Activated CD4-positive, alpha-beta memory T cell treated with anti-CD3 and anti-CD28 coated beads, Interleukin-2, amount 10 ng/mL, durations not matched to agents 7 days and 5 days (primary cell): ENCODE measurements at regions not wholly inside any gene's neighbourhood (a gene's known extent, or its start where the extent isn't known, plus 50 kb on each side); places are given as distances from the start of the nearest gene placed in this dataset.
"Not testable (repeated sequence)": the region's sequence is repeated elsewhere in the genome, so short reads cannot be mapped to it uniquely, and the experiment has no call there.

ENCODE experiments used
- CTCF ChIA-PET: fragments of 350-600 bp; sonication (Branson Sonifier 250); formaldehyde crosslinking; loops from one replicate; lab custom pipeline; 2021; ENCODE audit warnings: antibody characterized with exemption, inconsistent platforms; lab: Charles Lee
- POLR2A ChIA-PET: fragments of 350-600 bp; sonication (Branson Sonifier 250); formaldehyde crosslinking; loops from one replicate; lab custom pipeline; 2021; ENCODE audit warnings: antibody characterized with exemption; lab: Charles Lee
- DNase-seq: peaks from one replicate; pipeline ENCODE4 v3.0.0-alpha.2; 2020
- H3K27ac Mint-ChIP-seq: one replicate; pipeline ENCODE4 v1.8.0; 2021; ENCODE audit warnings: mild to moderate bottlenecking, mixed read lengths
- H3K27me3 Mint-ChIP-seq: one replicate; pipeline ENCODE4 v1.8.0; 2021; ENCODE audit warnings: mixed read lengths
- H3K36me3 Mint-ChIP-seq: one replicate; pipeline ENCODE4 v1.8.0; 2021; ENCODE audit warnings: low read depth, mixed read lengths
- H3K4me1 Mint-ChIP-seq: one replicate; pipeline ENCODE4 v1.8.0; 2021; ENCODE audit warnings: mixed read lengths
- H3K4me3 Mint-ChIP-seq: one replicate; pipeline ENCODE4 v1.8.0; 2021; ENCODE audit warnings: mild to moderate bottlenecking, mixed read lengths
- H3K9me3 Mint-ChIP-seq: one replicate; pipeline ENCODE4 v1.8.0; 2021; ENCODE audit warnings: mixed read lengths

GRCh38 chr5:6110441-6111005, 267.8 kb downstream of the MED10 start:
- ChIA-PET POLR2A (no interaction called here), CTCF (no interaction called here)
- Mint-ChIP-seq H3K9me3 (no peaks in the 10 kb centered on the region), H3K27ac (no peak overlapping the region), H3K36me3 (no peaks in the 10 kb centered on the region), H3K4me3 (no peak overlapping the region), H3K4me1 (no peaks in the 10 kb centered on the region), H3K27me3 (no peaks in the 10 kb centered on the region)
- DNase-seq: no peak

GRCh38 chr5:6108981-6109825, 269.1 kb downstream of the MED10 start:
- Mint-ChIP-seq H3K4me3 (no peak overlapping the region), H3K27ac (no peak overlapping the region), H3K27me3 (no peaks in the 10 kb centered on the region), H3K4me1 (no peaks in the 10 kb centered on the region), H3K9me3 (no peaks in the 10 kb centered on the region), H3K36me3 (no peaks in the 10 kb centered on the region)
- ChIA-PET CTCF (no interaction called here), POLR2A (no interaction called here)
- no peak for DNase-seq

GRCh38 chr5:6108540-6108848, 269.9 kb downstream of the MED10 start:
- POLR2A ChIA-PET: no interaction called here
- H3K9me3 Mint-ChIP-seq: no peaks in the 10 kb centered on the region
- H3K36me3 Mint-ChIP-seq: no peaks in the 10 kb centered on the region
- CTCF ChIA-PET: no interaction called here
- no peaks in the 10 kb centered on the region for H3K4me1 Mint-ChIP-seq
- no peaks in the 10 kb centered on the region for H3K27me3 Mint-ChIP-seq
- no peak overlapping the region for H3K4me3 Mint-ChIP-seq
- no peak overlapping the region for H3K27ac Mint-ChIP-seq
- DNase-seq: no peak

- no peaks in the 10 kb centered on the region for H3K4me1 Mint-ChIP-seq
- CTCF ChIA-PET: no interaction called here
- POLR2A ChIA-PET: no interaction called here
- no peak overlapping the region for H3K27ac Mint-ChIP-seq
- H3K27me3 Mint-ChIP-seq: no peaks in the 10 kb centered on the region
- no peaks in the 10 kb centered on the region for H3K36me3 Mint-ChIP-seq
- no peak for DNase-seq
- no peaks in the 10 kb centered on the region for H3K9me3 Mint-ChIP-seq
- H3K4me3 Mint-ChIP-seq: no peak overlapping the region
Observed at GRCh38 chr5:6107675-6108539, 270.4 kb downstream of the MED10 start.

- Mint-ChIP-seq H3K27me3 (no peaks in the 10 kb centered on the region), H3K4me1 (no peaks in the 10 kb centered on the region), H3K9me3 (no peaks in the 10 kb centered on the region), H3K36me3 (no peaks in the 10 kb centered on the region), H3K4me3 (no peak overlapping the region), H3K27ac (no peak overlapping the region)
- DNase-seq: no peak
- ChIA-PET POLR2A (no interaction called here), CTCF (no interaction called here)
Observed at GRCh38 chr5:6106756-6107155, 271.6 kb downstream of the MED10 start.

- DNase-seq: no peak
- Mint-ChIP-seq H3K36me3 (no peaks in the 10 kb centered on the region), H3K9me3 (no peaks in the 10 kb centered on the region), H3K27me3 (no peaks in the 10 kb centered on the region), H3K27ac (no peak overlapping the region), H3K4me1 (no peaks in the 10 kb centered on the region), H3K4me3 (no peak overlapping the region)
- POLR2A ChIA-PET: no interaction called here
- CTCF ChIA-PET: no interaction called here
Observed at GRCh38 chr5:6105320-6105719, 273.0 kb downstream of the MED10 start.

GRCh38 chr5:6096101-6096500, 282.2 kb downstream of the MED10 start:
- POLR2A ChIA-PET: no interaction called here
- Mint-ChIP-seq H3K4me1 (no peaks in the 10 kb centered on the region), H3K9me3 (peaks cover 2% of the 10 kb centered on the region), H3K27me3 (no peaks in the 10 kb centered on the region), H3K36me3 (no peaks in the 10 kb centered on the region), H3K4me3 (no peak overlapping the region), H3K27ac (no peak overlapping the region)
- CTCF ChIA-PET: no interaction called here
- DNase-seq: no peak

GRCh38 chr5:6094180-6094579, 284.2 kb downstream of the MED10 start:
- H3K27me3 Mint-ChIP-seq, H3K9me3 Mint-ChIP-seq, CTCF ChIA-PET, DNase-seq, H3K36me3 Mint-ChIP-seq, POLR2A ChIA-PET, H3K4me3 Mint-ChIP-seq, H3K4me1 Mint-ChIP-seq, H3K27ac Mint-ChIP-seq: not testable (repeated sequence)

GRCh38 chr5:6090838-6091237, 287.5 kb downstream of the MED10 start:
- Mint-ChIP-seq H3K4me1 (no peaks in the 10 kb centered on the region), H3K9me3 (peaks cover 2% of the 10 kb centered on the region), H3K36me3 (no peaks in the 10 kb centered on the region), H3K27me3 (no peaks in the 10 kb centered on the region), H3K4me3 (no peak overlapping the region), H3K27ac (no peak overlapping the region)
- CTCF ChIA-PET: no interaction called here
- POLR2A ChIA-PET: no interaction called here
- DNase-seq: no peak

GRCh38 chr5:6090079-6090654, 288.2 kb downstream of the MED10 start:
- no peak overlapping the region for H3K4me3 Mint-ChIP-seq
- POLR2A ChIA-PET: no interaction called here
- H3K4me1 Mint-ChIP-seq: no peaks in the 10 kb centered on the region
- H3K36me3 Mint-ChIP-seq: no peaks in the 10 kb centered on the region
- no peak overlapping the region for H3K27ac Mint-ChIP-seq
- CTCF ChIA-PET: no interaction called here
- H3K27me3 Mint-ChIP-seq: no peaks in the 10 kb centered on the region
- no peak for DNase-seq
- peaks cover 2% of the 10 kb centered on the region for H3K9me3 Mint-ChIP-seq

- Mint-ChIP-seq H3K9me3 (peaks cover 2% of the 10 kb centered on the region), H3K27ac (no peak overlapping the region)
Observed at GRCh38 chr5:6088706-6089105, 289.6 kb downstream of the MED10 start.

GRCh38 chr5:6087576-6087975, 290.8 kb downstream of the MED10 start:
- Mint-ChIP-seq H3K9me3 (peaks cover 2% of the 10 kb centered on the region), H3K4me3 (no peak overlapping the region), H3K27me3 (no peaks in the 10 kb centered on the region), H3K36me3 (no peaks in the 10 kb centered on the region), H3K27ac (no peak overlapping the region), H3K4me1 (no peaks in the 10 kb centered on the region)
- DNase-seq: no peak
- ChIA-PET POLR2A (no interaction called here), CTCF (no interaction called here)

More at GRCh38 chr5:6088706-6089105, 289.6 kb downstream of the MED10 start:
- Mint-ChIP-seq H3K4me1 (no peaks in the 10 kb centered on the region), H3K27me3 (no peaks in the 10 kb centered on the region), H3K4me3 (no peak overlapping the region), H3K36me3 (no peaks in the 10 kb centered on the region)
- CTCF ChIA-PET: no interaction called here
- DNase-seq: no peak
- POLR2A ChIA-PET: no interaction called here

- POLR2A ChIA-PET: no interaction called here
- CTCF ChIA-PET: no interaction called here
- Mint-ChIP-seq H3K4me3 (no peak overlapping the region), H3K36me3 (no peaks in the 10 kb centered on the region), H3K27ac (no peak overlapping the region), H3K9me3 (peaks cover 2% of the 10 kb centered on the region), H3K27me3 (no peaks in the 10 kb centered on the region), H3K4me1 (no peaks in the 10 kb centered on the region)
- DNase-seq: no peak
Observed at GRCh38 chr5:6086871-6087270, 291.5 kb downstream of the MED10 start.
